ENCODE measurements at regions not wholly inside any gene's neighbourhood (a gene's known extent, or its start where the extent isn't known, plus 50 kb on each side); places are given as distances from the start of the nearest gene placed in this dataset.

DNA sequence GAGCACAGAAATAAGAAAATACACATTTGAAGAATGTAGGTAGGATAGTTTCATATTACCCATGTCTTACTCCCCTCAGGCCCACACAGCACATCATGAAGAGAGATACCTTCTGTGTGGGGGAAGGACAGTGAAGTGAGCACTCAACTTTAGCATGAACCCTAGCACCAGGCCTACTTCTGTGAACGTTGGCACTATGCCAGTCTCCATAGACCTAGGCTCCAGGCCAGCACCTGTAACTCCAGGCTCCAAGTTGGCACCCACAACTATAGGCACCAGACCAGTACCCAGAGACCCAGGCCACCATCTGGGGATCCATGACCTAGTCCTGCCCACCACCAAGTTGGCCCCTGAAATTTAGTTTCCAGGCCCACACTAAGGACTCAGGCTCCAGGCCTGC lies 410.9 kb downstream of the INSC start:
- Histone ChIP-seq H3K27ac (ENCODE audit: low read length) (no peak overlapping the region), H2AFZ (ENCODE audit: low read depth, low read length) (no peak overlapping the region), H3K79me2 (ENCODE audit: insufficient read depth, low read length) (no peaks in the 10 kb centered on the region), H3K4me1 (ENCODE audit: insufficient read depth, low read length) (no peaks in the 10 kb centered on the region), H4K20me1 (ENCODE audit: insufficient read depth, low read length) (no peaks in the 10 kb centered on the region), H3K9ac (ENCODE audit: low read depth, low read length) (no peak overlapping the region), H3K27me3 (ENCODE audit: insufficient read depth, low read length, poor library complexity) (no peaks in the 10 kb centered on the region), H3K36me3 (ENCODE audit: insufficient read depth, low read length) (no peaks in the 10 kb centered on the region), H3K4me3 (ENCODE audit: low read depth in 1 of 2, low read length in 2 of 2) (no peak overlapping the region), H3K9me3 (ENCODE audit: insufficient read depth, low read length, severe bottlenecking) (no peaks in the 10 kb centered on the region), H3K4me2 (ENCODE audit: insufficient read depth, low read length) (no peak overlapping the region)
- no peak for ATAC-seq (ENCODE audit: insufficient read depth, low read depth)
- no peak for TF ChIP-seq EZH2 (IDR thresholded peaks at IDR 0.05; ENCODE audit: borderline replicate concordance, low read depth, low read length, severe bottlenecking)
- TF ChIP-seq, protein P1, sequence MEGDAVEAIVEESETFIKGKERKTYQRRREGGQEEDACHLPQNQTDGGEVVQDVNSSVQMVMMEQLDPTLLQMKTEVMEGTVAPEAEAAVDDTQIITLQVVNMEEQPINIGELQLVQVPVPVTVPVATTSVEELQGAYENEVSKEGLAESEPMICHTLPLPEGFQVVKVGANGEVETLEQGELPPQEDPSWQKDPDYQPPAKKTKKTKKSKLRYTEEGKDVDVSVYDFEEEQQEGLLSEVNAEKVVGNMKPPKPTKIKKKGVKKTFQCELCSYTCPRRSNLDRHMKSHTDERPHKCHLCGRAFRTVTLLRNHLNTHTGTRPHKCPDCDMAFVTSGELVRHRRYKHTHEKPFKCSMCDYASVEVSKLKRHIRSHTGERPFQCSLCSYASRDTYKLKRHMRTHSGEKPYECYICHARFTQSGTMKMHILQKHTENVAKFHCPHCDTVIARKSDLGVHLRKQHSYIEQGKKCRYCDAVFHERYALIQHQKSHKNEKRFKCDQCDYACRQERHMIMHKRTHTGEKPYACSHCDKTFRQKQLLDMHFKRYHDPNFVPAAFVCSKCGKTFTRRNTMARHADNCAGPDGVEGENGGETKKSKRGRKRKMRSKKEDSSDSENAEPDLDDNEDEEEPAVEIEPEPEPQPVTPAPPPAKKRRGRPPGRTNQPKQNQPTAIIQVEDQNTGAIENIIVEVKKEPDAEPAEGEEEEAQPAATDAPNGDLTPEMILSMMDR (IDR thresholded peaks at IDR 0.05; ENCODE audit: borderline replicate concordance, extremely low read depth, low read length, poor library complexity, severe bottlenecking) = no peak
- DNase-seq = no peak

DNA sequence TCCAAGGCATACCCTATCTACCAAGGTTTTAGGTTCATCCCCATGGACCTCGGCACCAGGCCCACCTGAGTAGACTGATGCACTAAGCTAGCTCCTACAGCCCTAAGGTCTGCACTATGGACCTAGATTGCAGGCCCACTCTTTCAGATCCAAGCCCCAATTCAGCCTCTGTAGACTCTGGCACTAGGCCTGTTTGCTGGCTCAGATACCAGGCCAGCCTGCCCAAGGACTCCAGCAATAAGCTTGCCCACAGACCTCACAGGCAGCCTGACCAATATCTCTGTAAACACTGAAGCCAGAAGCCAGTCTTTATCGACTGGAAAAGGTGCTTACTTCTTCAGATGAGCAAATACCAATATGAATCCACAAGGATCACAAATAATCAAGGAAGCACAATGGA lies 411.3 kb downstream of the INSC start:
- no peak for TF ChIP-seq EZH2 (IDR thresholded peaks at IDR 0.05; ENCODE audit: borderline replicate concordance, low read depth, low read length, severe bottlenecking)
- TF ChIP-seq, protein P1 (IDR thresholded peaks at IDR 0.05; ENCODE audit: borderline replicate concordance, extremely low read depth, low read length, poor library complexity, severe bottlenecking) = no peak
- no peaks in the 10 kb centered on the region for H3K36me3 ChIP-seq (ENCODE audit: insufficient read depth, low read length)
- H3K27ac ChIP-seq (ENCODE audit: low read length) = no peak overlapping the region
- no peaks in the 10 kb centered on the region for H3K79me2 ChIP-seq (ENCODE audit: insufficient read depth, low read length)
- no peak overlapping the region for H3K4me2 ChIP-seq (ENCODE audit: insufficient read depth, low read length)
- no peak overlapping the region for H2AFZ ChIP-seq (ENCODE audit: low read depth, low read length)
- H3K9me3 ChIP-seq (ENCODE audit: insufficient read depth, low read length, severe bottlenecking) = no peaks in the 10 kb centered on the region
- H3K4me1 ChIP-seq (ENCODE audit: insufficient read depth, low read length) = no peaks in the 10 kb centered on the region
- no peaks in the 10 kb centered on the region for H4K20me1 ChIP-seq (ENCODE audit: insufficient read depth, low read length)
- H3K27me3 ChIP-seq (ENCODE audit: insufficient read depth, low read length, poor library complexity) = no peaks in the 10 kb centered on the region
- ATAC-seq (ENCODE audit: insufficient read depth, low read depth) (no peak), DNase-seq (no peak)
- no peak overlapping the region for H3K9ac ChIP-seq (ENCODE audit: low read depth, low read length)
- no peak overlapping the region for H3K4me3 ChIP-seq (ENCODE audit: low read depth in 1 of 2, low read length in 2 of 2)

DNA sequence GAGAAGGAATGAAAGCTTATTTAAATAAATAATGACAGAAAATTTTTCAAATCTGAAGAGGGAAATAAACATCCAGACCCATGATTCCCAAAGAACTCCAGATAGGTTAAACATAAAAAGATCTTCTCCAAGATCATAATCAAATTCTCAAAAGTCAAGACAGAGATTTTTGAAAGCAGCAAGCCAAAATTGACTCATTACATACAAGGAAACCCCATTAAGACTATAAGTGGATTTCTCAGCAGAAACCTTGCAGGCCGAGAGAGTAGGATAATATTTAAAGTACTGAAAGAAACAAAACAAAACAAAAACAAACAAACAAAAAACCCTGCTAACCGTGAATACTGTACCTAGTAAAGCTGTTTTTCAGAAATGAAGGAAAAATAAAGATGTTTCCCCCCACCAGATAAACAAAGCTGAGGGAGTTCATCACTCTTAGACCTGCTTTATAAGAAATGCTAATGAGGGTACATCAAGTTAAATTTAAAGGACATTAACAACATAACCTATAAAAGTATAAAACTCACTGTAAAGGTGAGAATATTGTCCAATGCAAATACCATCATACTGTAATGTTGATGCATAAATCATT lies 412.2 kb downstream of the INSC start:
- no peak for DNase-seq

More for the DNA sequence above, 412.2 kb downstream of the INSC start:
- no peaks in the 10 kb centered on the region for H4K20me1 ChIP-seq (ENCODE audit: insufficient read depth, low read length)
- no peak for ATAC-seq (ENCODE audit: insufficient read depth, low read depth)
- H3K9ac ChIP-seq (ENCODE audit: low read depth, low read length) = no peak overlapping the region
- H3K79me2 ChIP-seq (ENCODE audit: insufficient read depth, low read length) = no peaks in the 10 kb centered on the region
- H3K27me3 ChIP-seq (ENCODE audit: insufficient read depth, low read length, poor library complexity) = no peaks in the 10 kb centered on the region
- no peaks in the 10 kb centered on the region for H3K4me1 ChIP-seq (ENCODE audit: insufficient read depth, low read length)
- TF ChIP-seq, protein P1 (IDR thresholded peaks at IDR 0.05; ENCODE audit: borderline replicate concordance, extremely low read depth, low read length, poor library complexity, severe bottlenecking) = no peak
- TF ChIP-seq EZH2 (IDR thresholded peaks at IDR 0.05; ENCODE audit: borderline replicate concordance, low read depth, low read length, severe bottlenecking) = no peak
- H3K27ac ChIP-seq (ENCODE audit: low read length) = no peak overlapping the region
- no peak overlapping the region for H3K4me3 ChIP-seq (ENCODE audit: low read depth in 1 of 2, low read length in 2 of 2)
- H2AFZ ChIP-seq (ENCODE audit: low read depth, low read length) = no peak overlapping the region
- no peak overlapping the region for H3K4me2 ChIP-seq (ENCODE audit: insufficient read depth, low read length)
- no peaks in the 10 kb centered on the region for H3K9me3 ChIP-seq (ENCODE audit: insufficient read depth, low read length, severe bottlenecking)
- H3K36me3 ChIP-seq (ENCODE audit: insufficient read depth, low read length) = no peaks in the 10 kb centered on the region
